AG09319 (cell line): ENCODE measurements at regions not wholly inside any gene's neighbourhood (a gene's known extent, or its start where the extent isn't known, plus 50 kb on each side); places are given as distances from the start of the nearest gene placed in this dataset.

Experiments
- DNase-seq: peaks from one replicate; pipeline ENCODE4 v3.0.0-alpha.2; 2010; ENCODE audit warnings: low read depth; ENCODE audit errors: extremely low read depth
- CTCF ChIP-seq: IDR thresholded peaks from 2 replicates; pipeline ENCODE4 v1.5.1; 2011; ENCODE audit warnings: low read depth, mild to moderate bottlenecking, inconsistent platforms, low read length, moderate library complexity

- DNase-seq = no peak
- no peak for TF ChIP-seq CTCF
Measured at GRCh38 chr6:71433441-71433840, 144.8 kb downstream of the OGFRL1 start.

- no peak for DNase-seq
Measured at GRCh38 chr6:71444222-71444621, 155.6 kb downstream of the OGFRL1 start.

GRCh38 chr6:71446057-71446456 is 157.4 kb downstream of the OGFRL1 start:
- TF ChIP-seq CTCF = no peak
- DNase-seq = no peak

More at GRCh38 chr6:71444222-71444621, 155.6 kb downstream of the OGFRL1 start:
- no peak for TF ChIP-seq CTCF

- DNase-seq = no peak
- no peak for TF ChIP-seq CTCF
Measured at GRCh38 chr6:71446470-71446869, 157.9 kb downstream of the OGFRL1 start.

GRCh38 chr6:71452697-71453370 is 164.2 kb downstream of the OGFRL1 start:
- no peak for TF ChIP-seq CTCF
- no peak for DNase-seq

GRCh38 chr6:71453371-71453706 is 164.7 kb downstream of the OGFRL1 start:
- no peak for TF ChIP-seq CTCF
- DNase-seq = no peak

GRCh38 chr6:71454056-71454455 is 165.4 kb downstream of the OGFRL1 start:
- no peak for DNase-seq
- no peak for TF ChIP-seq CTCF
